Stimulated activated CD8-positive, alpha-beta memory T cell treated with anti-CD3 and anti-CD28 coated beads, Interleukin-4, amount 100 ng/mL, for 48 hours (primary cell): ENCODE measurements at regions not wholly inside any gene's neighbourhood (a gene's known extent, or its start where the extent isn't known, plus 50 kb on each side); places are given as distances from the start of the nearest gene placed in this dataset.

Experiments used
- DNase-seq: peaks from one replicate; pipeline ENCODE4 v3.0.0-alpha.2; 2020

DNA sequence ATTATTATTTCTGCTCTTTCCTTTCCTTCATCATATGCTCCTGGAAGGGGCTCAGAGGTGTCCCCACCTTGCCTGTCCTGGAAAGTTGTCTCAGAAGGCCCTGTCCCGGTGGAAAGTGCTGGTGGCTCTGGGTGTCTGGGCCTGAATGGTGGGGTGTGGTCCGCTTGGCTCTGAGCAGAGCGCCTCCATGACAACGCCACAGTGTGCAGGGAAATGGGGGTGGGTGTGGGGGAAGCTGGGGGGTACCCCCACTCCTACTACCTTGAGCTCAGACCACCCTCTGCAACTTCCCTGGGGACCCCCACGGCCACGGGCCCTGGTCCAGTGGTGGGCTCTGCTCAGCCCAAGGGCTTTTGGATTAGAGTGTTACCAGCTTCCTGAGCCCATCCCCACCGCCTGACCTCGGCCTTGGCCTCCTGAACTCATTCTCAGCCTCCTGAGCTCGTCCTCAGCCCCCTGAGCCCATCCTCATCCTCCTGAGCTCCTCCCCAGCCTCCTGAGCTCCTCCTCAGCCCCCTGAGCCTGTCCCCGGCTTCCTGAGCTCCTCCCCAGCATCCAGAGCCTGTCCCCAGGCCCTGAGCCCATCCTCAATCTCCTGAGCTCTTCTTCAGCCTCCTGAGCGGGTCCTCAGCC, 106.4 kb upstream of the FAM20C start:
- DNase-seq = no peak

DNA sequence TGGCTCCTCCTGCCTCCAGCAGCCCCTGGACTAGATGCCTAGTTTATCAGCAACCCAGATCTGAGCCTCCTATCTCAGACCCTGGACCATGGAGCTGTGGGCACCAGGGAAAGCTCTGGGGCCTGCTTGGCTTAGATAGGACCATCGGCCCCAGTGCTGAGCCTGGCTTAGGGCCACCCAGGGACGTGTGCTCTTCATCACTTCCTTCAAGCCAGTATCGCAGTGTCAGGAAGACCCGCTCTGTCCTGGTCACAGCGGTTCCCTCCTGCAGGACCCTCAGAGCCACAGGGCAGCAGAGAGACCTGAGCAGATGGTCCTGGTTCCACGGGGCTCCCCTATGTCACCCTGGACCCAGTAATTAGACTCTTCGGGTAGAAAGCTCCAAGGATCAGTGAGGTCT, 105.7 kb upstream of the FAM20C start:
- no peak for DNase-seq

GRCh38 chr7:87047-87446, 105.3 kb upstream of the FAM20C start:
- DNase-seq = no peak

GRCh38 chr7:87671-88070, 104.7 kb upstream of the FAM20C start:
- no peak for DNase-seq

- no peak for DNase-seq
Observed at GRCh38 chr7:88095-88926, 104.1 kb upstream of the FAM20C start.

GRCh38 chr7:88927-89231, 103.5 kb upstream of the FAM20C start:
- no peak for DNase-seq

DNA sequence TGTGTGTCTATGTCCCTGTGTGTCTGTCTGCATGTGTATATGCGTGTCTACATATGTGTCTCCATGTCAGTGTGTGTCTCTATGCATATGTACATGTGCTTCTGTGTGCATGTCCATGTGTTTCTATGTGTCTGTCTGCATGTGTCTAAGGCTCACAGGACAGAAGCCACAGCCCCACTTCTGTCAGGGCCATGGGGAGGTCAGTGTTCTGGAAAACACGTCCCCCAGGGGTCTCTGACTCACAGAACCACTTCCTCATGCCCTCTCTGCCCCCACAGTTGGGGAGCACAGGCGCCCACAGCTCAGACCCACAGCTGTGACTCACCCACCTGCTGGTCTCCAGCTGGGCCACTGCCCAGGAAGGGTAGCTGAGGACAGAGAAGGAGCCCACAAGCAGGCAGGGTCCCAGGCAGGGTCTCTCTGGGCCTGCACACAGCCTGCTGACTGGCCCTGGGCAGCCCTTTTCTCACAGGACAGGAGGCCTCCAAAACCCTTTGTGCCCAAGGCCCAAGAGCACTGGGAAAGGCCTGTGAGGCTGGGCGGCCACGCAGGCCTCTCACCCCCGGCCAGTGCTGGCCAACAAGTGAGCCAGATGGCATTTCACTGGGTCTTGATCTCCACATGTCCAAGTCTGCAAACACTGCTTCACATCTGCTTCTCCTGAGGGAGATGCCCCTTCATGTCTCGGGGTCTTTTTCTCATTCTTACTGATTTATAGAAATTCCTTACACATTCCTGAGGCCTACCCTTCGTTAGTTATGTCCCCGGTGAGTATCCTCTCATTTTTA, 102.9 kb upstream of the FAM20C start:
- DNase-seq = peak; percentile 52

DNA sequence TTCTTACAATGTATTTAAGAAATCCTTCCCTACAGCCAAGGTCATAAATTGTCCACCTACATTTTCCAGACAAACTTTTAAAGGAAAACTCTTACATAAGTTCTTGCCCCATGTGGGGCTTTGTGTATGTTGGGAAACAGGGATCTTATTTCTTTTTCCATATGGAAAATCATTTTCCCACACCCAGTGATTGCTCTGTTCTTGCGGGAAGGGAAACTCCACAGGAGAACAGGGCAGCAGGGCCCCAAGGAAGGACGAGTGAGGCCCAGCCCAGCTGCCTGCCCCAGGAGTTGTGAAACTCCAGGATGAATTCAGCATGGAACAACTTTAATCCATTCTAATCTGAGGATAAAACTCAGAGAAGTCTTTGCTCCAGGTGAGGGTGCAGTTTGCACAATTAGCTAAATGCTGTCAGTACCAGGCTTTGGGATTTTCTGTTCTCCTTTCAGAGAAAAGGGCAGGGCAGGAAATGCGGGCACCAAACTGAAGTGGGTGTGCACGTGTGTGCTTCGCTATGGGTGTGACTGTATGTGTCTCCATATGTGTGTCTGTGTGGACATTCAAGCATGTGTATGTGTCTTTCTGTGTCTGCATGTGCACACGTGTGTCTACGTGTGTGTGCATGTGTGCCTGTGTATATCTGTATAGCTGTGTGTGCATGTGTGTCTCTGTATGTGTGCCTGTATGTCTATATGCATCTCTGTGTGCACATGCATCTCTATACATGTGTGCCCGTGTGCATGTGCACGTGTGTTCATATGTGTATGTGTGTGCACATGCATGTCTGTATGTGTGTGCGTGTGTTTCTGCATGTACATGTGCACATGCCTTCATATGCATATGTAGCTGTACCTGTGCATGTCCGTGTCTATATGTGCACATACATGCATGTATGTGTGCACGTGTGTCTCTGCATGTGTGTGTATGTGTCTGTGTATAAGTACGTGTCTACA, 102.0 kb upstream of the FAM20C start:
- DNase-seq = no peak

DNA sequence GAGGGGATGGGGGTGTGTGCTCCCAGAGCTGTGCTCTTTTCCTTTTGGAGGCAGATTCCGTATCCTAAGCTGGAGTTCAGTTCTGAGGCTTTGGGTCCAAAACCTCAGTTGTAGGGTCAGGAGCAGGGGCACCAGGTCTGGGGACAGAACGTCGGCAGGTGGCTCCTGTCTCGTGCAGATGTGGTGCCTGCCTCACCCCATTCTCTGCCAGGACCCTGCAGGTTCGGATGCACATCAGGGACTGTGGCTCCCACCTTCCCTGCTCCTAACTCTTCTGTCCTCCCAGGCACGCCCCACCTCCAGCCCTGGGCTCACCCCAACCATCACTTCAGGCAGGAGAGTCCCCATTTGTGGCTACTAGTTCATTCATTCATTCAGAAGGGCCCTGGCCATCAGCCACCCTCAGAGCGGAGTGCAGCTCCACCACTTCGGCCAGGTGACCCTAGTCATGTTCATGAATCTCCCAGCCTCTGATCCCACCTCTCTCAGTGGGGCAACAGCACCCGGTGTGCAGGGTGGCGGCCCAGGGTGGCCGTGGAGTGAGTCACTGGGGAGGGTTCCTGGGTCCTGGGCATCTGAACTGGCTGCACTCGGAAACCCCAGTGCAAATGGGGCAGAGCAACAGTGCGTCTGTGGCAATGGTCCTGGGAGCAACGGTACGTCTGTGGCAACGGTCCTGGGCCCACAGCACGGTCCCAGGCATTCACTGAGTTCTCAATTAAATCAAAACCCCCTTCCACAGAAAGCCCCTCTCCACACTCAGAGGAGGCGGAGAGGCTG, 100.8 kb upstream of the FAM20C start:
- DNase-seq = no peak

- DNase-seq = no peak
Observed at GRCh38 chr7:92231-92674, 100.1 kb upstream of the FAM20C start.

GRCh38 chr7:92888-93672, 99.3 kb upstream of the FAM20C start:
- DNase-seq = no peak

GRCh38 chr7:94251-94801, 98.0 kb upstream of the FAM20C start:
- DNase-seq = no peak

- DNase-seq = no peak
Observed at GRCh38 chr7:95180-95862, 97.0 kb upstream of the FAM20C start.

DNA sequence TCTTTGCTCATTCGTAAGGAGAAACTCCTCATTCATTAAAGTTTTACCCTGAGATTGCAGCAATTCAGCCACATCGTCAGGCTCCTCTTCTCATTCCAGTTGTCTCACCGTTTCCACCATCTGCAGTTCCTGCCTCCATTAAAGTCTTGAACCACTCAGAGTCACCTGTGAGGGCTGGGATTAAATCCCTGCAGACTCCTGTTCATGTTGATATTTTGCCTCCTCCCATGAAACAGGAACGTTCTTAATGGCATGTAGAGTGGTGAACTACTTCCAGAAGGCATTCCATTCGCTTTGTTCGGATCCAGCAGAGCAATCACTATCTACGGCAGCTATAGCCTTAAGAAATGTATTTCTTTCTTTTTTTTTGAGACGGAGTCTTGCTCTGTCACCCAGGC, 96.5 kb upstream of the FAM20C start:
- no peak for DNase-seq

GRCh38 chr7:96861-97260, 95.5 kb upstream of the FAM20C start:
- no peak for DNase-seq

DNA sequence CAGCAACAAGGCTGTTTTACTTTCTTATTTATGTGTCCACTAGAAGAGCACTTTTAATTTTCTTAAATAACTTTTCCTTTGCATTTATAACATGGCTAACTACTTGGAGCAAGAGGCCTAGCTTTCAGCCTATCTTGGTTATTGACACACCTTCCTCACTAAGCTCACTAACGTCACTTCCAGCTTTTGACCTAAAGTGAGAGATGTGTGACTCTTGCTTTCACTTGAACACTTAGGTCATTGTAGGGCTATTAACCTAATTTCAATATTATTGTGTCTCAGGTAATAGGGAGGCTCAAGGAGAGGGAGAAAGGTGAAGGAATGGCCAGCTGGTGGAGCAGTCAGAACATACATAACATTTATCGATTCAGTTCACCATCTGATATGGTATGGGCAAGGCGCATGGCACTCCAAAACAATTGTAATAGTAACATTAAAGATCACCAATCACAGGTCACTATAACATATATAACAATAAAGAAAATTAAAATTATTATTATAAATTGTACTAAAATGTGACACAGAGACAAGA, 95.0 kb upstream of the FAM20C start:
- no peak for DNase-seq

- DNase-seq = no peak
Observed at GRCh38 chr7:101146-102046, 91.0 kb upstream of the FAM20C start.

GRCh38 chr7:102047-102711, 90.2 kb upstream of the FAM20C start:
- no peak for DNase-seq
